ENCODE measurements at regions not wholly inside any gene's neighbourhood (a gene's known extent, or its start where the extent isn't known, plus 50 kb on each side); places are given as distances from the start of the nearest gene placed in this dataset.

DNA sequence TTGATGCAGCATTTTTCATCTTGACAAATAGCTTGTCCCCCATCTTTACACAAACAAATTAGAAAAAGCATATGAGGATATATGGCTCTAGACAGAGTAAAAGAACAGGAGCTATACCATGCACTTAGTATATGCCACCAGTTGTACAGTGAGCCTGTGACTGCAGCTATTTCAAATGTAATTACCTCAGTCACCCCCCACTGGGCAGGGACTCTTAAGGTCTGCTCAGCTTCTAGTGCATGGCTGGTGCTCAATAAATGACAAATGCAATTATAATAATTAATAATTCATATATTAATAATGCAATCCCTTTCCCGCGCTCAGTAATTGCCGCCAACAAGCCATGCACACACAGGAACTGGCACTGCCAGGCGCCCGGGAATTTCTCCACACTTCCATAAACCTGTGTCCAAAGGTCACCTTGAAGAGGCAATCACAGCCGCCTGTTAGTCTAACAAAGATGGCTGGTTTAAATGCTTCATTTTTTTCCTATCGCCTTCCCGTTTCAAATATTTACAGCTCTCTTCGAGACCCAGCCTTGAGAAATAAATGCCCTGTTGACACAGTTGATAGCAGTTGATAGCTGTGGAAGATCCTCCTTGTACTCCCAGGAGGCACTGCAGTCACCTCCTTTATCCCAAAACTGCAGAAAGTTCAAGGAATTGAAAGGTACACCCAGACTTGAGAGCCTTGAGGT, 156.6 kb downstream of the INO80D start:
- in situ Hi-C loops (cut with HindIII; ENCODE audit: low sequenced_read_pairs): no loop called here
- TF ChIP-seq, protein P1, sequence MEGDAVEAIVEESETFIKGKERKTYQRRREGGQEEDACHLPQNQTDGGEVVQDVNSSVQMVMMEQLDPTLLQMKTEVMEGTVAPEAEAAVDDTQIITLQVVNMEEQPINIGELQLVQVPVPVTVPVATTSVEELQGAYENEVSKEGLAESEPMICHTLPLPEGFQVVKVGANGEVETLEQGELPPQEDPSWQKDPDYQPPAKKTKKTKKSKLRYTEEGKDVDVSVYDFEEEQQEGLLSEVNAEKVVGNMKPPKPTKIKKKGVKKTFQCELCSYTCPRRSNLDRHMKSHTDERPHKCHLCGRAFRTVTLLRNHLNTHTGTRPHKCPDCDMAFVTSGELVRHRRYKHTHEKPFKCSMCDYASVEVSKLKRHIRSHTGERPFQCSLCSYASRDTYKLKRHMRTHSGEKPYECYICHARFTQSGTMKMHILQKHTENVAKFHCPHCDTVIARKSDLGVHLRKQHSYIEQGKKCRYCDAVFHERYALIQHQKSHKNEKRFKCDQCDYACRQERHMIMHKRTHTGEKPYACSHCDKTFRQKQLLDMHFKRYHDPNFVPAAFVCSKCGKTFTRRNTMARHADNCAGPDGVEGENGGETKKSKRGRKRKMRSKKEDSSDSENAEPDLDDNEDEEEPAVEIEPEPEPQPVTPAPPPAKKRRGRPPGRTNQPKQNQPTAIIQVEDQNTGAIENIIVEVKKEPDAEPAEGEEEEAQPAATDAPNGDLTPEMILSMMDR (IDR thresholded peaks at IDR 0.05; ENCODE audit: low read depth, low read length, missing control alignments): no peak
- DNase-seq (ENCODE audit: low read depth): no peak
- H3K4me3 ChIP-seq (ENCODE audit: low read depth, low read length): no peak overlapping the region

DNA sequence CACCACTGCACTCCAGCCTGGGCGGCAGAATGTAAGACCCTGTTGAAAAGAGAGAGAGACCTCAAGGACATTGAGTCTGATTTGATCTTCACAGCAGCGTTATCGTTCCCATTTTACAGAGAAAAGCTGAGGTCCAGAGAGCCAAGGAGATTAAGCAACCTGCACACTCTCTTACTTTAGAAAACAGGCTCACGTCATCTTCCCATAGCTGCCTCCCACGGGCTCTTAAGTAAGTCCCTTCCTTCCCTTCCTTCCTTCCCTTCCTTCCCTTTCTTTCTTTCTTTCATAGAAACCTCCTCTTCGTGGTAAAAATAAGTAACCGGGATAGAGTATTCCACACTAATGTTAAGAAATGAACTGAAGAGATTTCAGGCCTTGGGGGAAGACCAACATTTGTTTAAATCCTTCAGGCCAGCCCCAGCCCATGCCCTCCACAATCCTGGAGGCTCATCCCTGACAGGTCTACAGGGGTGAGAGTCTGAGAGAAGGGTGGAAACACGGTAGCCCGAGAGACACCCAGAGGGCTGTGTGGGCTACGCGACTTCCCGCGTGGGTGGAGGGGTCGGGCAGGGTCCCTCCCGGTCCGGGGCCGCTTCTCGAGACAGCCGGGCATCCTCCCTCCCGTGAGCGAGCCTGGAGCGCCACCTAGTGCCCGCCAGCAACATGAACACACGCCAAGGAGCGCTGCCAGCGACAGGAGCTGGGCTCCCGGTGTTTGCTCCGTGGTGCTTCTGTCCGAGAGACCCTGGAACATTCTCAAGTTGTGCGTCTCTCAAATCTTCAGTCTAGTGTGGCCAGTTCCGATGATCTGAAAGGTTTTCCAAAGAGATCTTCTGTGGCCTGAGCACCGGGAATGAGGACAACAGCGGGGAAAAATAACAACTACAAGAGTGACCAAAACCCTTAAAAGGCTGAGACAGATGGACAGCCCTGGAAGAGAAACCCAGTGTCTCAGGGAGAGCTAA, 160.3 kb downstream of the INO80D start:
- peak overlapping the region; percentile 11 for H3K4me3 ChIP-seq (ENCODE audit: low read depth, low read length)
- DNase-seq (ENCODE audit: low read depth): peak; percentile 18
- in situ Hi-C loops (cut with HindIII; ENCODE audit: low sequenced_read_pairs): no loop called here
- TF ChIP-seq, protein P1 (IDR thresholded peaks at IDR 0.05; ENCODE audit: low read depth, low read length, missing control alignments): peak; percentile 90

DNA sequence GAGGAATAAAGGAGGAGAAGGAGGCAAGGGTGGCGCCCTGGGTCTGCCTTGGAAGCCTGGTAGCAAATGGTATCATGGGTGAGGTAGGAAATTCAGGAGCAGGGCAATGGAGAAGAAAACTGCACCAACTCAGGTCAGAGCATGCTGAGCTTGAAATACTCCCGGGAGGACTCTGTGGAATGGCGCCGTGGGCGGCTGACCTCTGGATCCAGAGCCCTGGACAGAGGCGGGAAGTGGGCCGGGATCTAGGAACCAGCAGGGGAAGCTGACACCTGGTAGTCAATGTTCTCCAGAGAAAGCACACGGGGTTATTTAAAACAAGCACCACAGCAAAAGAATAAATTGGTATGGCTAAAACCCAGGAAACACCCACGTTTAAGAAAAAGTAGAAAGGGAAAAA, 161.3 kb downstream of the INO80D start:
- in situ Hi-C loops (cut with HindIII; ENCODE audit: low sequenced_read_pairs): no loop called here
- no peak overlapping the region for H3K4me3 ChIP-seq (ENCODE audit: low read depth, low read length)
- no peak for DNase-seq (ENCODE audit: low read depth)
- TF ChIP-seq, protein P1 (IDR thresholded peaks at IDR 0.05; ENCODE audit: low read depth, low read length, missing control alignments): no peak

DNA sequence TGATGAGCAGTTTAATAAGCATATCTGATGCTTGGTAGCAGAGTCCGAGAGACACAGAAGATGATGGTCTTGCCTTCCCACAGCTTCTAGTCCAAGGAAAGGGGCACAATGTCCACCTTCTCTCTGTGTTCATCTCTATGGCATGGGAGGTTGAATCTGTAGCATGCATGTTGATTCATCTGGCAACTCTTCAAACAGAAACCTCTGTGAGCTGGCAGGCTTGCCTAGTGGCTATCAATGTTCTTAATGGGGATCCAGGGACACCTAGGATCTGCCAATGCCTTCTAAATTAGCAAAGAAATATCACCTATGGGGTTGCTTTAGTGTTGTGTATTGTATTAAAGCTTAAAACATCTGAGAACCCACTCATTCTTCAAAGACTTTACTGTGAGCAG, 170.8 kb downstream of the INO80D start:
- in situ Hi-C loops (cut with HindIII; ENCODE audit: low sequenced_read_pairs): no loop called here
- DNase-seq (ENCODE audit: low read depth): no peak
- no peak overlapping the region for H3K4me3 ChIP-seq (ENCODE audit: low read depth, low read length)
- TF ChIP-seq, protein P1 (IDR thresholded peaks at IDR 0.05; ENCODE audit: low read depth, low read length, missing control alignments): no peak

DNA sequence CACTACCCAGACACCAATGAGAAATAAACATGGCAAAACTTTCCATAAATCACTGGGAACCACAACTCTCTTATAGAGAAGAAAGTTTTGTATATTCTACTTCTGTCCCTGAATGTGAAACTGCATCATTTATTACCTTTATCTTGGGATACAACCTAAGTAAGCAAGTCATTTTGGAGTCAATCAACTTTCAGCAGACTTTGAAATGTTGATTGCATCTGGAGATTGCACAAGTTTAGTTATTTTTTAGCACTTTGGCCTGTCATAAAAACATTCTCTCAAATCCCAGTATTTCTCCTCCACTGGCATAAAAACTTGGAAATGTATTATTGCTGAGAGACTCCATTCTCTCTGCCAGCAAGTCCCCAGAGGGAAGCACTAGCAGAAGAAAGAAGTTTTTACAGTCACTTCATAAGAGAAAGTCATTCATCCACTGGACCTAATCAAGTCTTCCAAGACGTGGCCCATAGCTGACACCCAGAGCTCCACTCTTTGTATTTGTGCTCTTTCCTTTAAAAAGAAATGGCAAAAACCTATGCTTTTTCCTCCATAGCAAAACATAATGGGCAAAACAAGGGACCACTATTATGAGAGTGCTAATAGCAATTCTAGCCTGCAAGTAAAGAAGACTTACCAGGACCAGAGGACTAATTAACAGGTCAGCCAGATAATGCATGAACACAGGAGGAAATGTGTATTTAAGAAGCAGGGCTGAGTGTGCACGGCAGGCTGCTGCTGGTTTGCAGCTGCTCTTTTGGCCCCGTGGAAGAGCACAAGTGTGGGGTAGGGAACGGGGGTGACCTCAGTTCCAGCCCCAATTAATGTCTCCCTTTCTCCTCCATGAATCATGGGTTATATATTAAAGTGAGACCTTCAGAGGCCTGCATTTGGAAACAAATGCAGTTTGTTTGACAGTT, 171.5 kb downstream of the INO80D start:
- no peak overlapping the region for H3K4me3 ChIP-seq (ENCODE audit: low read depth, low read length)
- TF ChIP-seq, protein P1 (IDR thresholded peaks at IDR 0.05; ENCODE audit: low read depth, low read length, missing control alignments): no peak
- in situ Hi-C loops (cut with HindIII; ENCODE audit: low sequenced_read_pairs): no loop called here
- DNase-seq (ENCODE audit: low read depth): no peak

DNA sequence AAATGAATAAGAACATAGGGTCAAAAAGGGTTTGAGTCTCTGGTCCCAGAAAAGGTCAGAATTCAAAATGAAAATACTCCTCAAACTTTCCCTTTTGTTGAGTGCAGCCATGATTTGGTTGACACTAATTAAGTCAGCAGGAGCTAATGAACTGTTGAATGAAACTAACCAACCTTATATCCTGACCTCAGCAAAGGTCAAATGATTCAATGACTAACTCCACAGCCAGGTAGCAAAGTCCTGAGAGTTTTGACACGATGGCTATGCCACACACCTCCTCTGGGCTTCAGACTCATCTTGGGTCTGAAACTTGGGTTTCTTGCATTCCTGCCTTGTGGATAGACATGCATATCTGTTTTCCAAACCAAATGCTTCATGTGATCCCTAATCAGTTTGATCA, 172.3 kb downstream of the INO80D start:
- TF ChIP-seq, protein P1 (IDR thresholded peaks at IDR 0.05; ENCODE audit: low read depth, low read length, missing control alignments): no peak
- DNase-seq (ENCODE audit: low read depth): no peak
- in situ Hi-C loops (cut with HindIII; ENCODE audit: low sequenced_read_pairs): no loop called here
- H3K4me3 ChIP-seq (ENCODE audit: low read depth, low read length): no peak overlapping the region
